ENCODE measurements at regions not wholly inside any gene's neighbourhood (a gene's known extent, or its start where the extent isn't known, plus 50 kb on each side); places are given as distances from the start of the nearest gene placed in this dataset.

DNA sequence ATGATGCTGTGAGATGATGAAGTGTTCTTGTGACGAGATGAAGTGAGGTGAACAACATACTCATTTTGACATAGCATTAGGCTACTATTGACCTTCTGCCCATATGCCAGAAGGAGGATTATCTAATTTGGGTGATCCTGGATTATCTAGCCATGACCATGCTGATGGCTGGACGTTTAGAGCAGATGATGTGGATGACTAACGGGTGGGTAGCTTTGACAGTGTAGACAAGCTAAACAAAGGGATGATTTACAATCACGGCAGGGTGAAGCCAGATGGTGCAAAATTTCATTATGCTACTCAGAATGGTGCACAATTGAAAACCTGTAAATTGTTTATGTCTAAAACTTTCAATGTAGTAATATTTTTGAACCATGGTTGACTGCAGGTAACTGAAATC lies 2403.4 kb upstream of the ACO1 start:
- intact Hi-C loops (cut with micrococcal nuclease; ENCODE audit: unreplicated experiment), result no loop called here
- CTCF ChIA-PET, result no interaction called here
- in situ Hi-C loops (cut with HindIII; ENCODE audit: low pct_unique_long_range_greater_than_20kb, low sequenced_read_pairs), result no loop called here
- ATAC-seq (no peak), DNase-seq (ENCODE audit: low read depth, low spot score) (no peak)
- no peaks in the 10 kb centered on the region for H3K27me3 ChIP-seq (ENCODE audit: control insufficient read depth, insufficient read depth, low read length)
- BruUV-seq (replicated peaks), result no TSS peak
- H3K4me1 ChIP-seq (ENCODE audit: control insufficient read depth, insufficient read depth, low read length), result no peaks in the 10 kb centered on the region
- no peak overlapping the region for H3K27ac ChIP-seq (ENCODE audit: low read length)
- POLR2A ChIA-PET, result no interaction called here
- no peaks in the 10 kb centered on the region for H3K9me3 ChIP-seq (ENCODE audit: control insufficient read depth, insufficient read depth, low read depth, low read length)
- TF ChIP-seq, protein P1, sequence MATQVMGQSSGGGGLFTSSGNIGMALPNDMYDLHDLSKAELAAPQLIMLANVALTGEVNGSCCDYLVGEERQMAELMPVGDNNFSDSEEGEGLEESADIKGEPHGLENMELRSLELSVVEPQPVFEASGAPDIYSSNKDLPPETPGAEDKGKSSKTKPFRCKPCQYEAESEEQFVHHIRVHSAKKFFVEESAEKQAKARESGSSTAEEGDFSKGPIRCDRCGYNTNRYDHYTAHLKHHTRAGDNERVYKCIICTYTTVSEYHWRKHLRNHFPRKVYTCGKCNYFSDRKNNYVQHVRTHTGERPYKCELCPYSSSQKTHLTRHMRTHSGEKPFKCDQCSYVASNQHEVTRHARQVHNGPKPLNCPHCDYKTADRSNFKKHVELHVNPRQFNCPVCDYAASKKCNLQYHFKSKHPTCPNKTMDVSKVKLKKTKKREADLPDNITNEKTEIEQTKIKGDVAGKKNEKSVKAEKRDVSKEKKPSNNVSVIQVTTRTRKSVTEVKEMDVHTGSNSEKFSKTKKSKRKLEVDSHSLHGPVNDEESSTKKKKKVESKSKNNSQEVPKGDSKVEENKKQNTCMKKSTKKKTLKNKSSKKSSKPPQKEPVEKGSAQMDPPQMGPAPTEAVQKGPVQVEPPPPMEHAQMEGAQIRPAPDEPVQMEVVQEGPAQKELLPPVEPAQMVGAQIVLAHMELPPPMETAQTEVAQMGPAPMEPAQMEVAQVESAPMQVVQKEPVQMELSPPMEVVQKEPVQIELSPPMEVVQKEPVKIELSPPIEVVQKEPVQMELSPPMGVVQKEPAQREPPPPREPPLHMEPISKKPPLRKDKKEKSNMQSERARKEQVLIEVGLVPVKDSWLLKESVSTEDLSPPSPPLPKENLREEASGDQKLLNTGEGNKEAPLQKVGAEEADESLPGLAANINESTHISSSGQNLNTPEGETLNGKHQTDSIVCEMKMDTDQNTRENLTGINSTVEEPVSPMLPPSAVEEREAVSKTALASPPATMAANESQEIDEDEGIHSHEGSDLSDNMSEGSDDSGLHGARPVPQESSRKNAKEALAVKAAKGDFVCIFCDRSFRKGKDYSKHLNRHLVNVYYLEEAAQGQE (IDR thresholded peaks at IDR 0.05; ENCODE audit: insufficient read depth in 1 of 2, low read depth in 2 of 2, low read length in 1 of 2), result no peak
- TF ChIP-seq POLR2AphosphoS5 (IDR thresholded peaks at IDR 0.05; ENCODE audit: low read depth, low read length) (no peak), SIN3A (IDR thresholded peaks at IDR 0.05; ENCODE audit: borderline replicate concordance, insufficient read depth, low read depth, low read length) (no peak)
- TF ChIP-seq, protein P2, sequence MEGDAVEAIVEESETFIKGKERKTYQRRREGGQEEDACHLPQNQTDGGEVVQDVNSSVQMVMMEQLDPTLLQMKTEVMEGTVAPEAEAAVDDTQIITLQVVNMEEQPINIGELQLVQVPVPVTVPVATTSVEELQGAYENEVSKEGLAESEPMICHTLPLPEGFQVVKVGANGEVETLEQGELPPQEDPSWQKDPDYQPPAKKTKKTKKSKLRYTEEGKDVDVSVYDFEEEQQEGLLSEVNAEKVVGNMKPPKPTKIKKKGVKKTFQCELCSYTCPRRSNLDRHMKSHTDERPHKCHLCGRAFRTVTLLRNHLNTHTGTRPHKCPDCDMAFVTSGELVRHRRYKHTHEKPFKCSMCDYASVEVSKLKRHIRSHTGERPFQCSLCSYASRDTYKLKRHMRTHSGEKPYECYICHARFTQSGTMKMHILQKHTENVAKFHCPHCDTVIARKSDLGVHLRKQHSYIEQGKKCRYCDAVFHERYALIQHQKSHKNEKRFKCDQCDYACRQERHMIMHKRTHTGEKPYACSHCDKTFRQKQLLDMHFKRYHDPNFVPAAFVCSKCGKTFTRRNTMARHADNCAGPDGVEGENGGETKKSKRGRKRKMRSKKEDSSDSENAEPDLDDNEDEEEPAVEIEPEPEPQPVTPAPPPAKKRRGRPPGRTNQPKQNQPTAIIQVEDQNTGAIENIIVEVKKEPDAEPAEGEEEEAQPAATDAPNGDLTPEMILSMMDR (IDR thresholded peaks at IDR 0.05), result no peak
- H3K4me3 ChIP-seq (ENCODE audit: low read depth in 2 of 2, low read length in 2 of 2), result no peak overlapping the region
- H3K36me3 ChIP-seq (ENCODE audit: control insufficient read depth, insufficient read depth, low read length), result no peaks in the 10 kb centered on the region

DNA sequence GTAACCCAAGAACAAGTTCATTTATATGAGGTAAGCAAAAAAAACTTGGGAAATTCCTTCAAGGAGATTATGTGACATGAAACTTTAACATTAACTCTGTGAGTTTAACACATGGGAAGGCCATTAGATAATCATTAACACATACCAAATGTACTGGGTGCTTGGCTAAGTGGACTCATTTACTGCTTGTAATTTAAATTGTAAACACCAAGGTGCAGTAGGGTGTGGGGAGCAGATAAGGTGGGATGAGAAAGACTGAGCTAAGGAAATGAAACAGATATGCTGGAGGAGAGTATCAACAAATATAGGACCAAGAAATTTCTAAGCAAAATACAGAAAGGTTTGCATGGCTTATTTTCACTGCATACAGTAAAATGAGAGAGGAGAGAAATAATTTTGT lies 2384.8 kb upstream of the ACO1 start:
- CTCF ChIA-PET, result no interaction called here

More for the DNA sequence above, 2384.8 kb upstream of the ACO1 start:
- no peaks in the 10 kb centered on the region for H3K9me3 ChIP-seq (ENCODE audit: control insufficient read depth, insufficient read depth, low read depth, low read length)
- in situ Hi-C loops (cut with HindIII; ENCODE audit: low pct_unique_long_range_greater_than_20kb, low sequenced_read_pairs) (no loop called here), intact Hi-C loops (cut with micrococcal nuclease; ENCODE audit: unreplicated experiment) (no loop called here)
- ATAC-seq (no peak), DNase-seq (ENCODE audit: low read depth, low spot score) (no peak)
- H3K27ac ChIP-seq (ENCODE audit: low read length), result no peak overlapping the region
- H3K27me3 ChIP-seq (ENCODE audit: control insufficient read depth, insufficient read depth, low read length), result no peaks in the 10 kb centered on the region
- POLR2A ChIA-PET, result no interaction called here
- no TSS peak for BruUV-seq (replicated peaks)
- H3K4me3 ChIP-seq (ENCODE audit: low read depth in 2 of 2, low read length in 2 of 2), result no peak overlapping the region
- no peaks in the 10 kb centered on the region for H3K36me3 ChIP-seq (ENCODE audit: control insufficient read depth, insufficient read depth, low read length)
- no peaks in the 10 kb centered on the region for H3K4me1 ChIP-seq (ENCODE audit: control insufficient read depth, insufficient read depth, low read length)
- no peak for TF ChIP-seq SIN3A (IDR thresholded peaks at IDR 0.05; ENCODE audit: borderline replicate concordance, insufficient read depth, low read depth, low read length)
- TF ChIP-seq, protein P1 (IDR thresholded peaks at IDR 0.05; ENCODE audit: insufficient read depth in 1 of 2, low read depth in 2 of 2, low read length in 1 of 2), result no peak
- TF ChIP-seq, protein P2 (IDR thresholded peaks at IDR 0.05), result no peak
- TF ChIP-seq POLR2AphosphoS5 (IDR thresholded peaks at IDR 0.05; ENCODE audit: low read depth, low read length), result no peak
- no peak for TF ChIP-seq TCF7L2 (IDR thresholded peaks at IDR 0.05; ENCODE audit: low read depth, low read length)
